BLaER1 treated with 17β-estradiol and CSF1 and Interleukin-3, amounts not matched to agents 10 nM and 100 nM (cell line): ENCODE measurements at regions not wholly inside any gene's neighbourhood (a gene's known extent, or its start where the extent isn't known, plus 50 kb on each side); places are given as distances from the start of the nearest gene placed in this dataset.

ENCODE experiments used
- H3K27ac ChIP-seq, 11 experiments: shearing (Covaris generic); formaldehyde crosslinking; 2 replicates each; pipeline ENCODE4 v1.8.1; 2022
- H3K27me3 ChIP-seq, 11 experiments: shearing (Covaris generic); formaldehyde crosslinking; 2 replicates each; pipeline ENCODE4 v1.8.1; 2022
- H3K36me3 ChIP-seq, 11 experiments: shearing (Covaris generic); formaldehyde crosslinking; 2 replicates each; pipeline ENCODE4 v1.8.1; 2022
- H3K4me1 ChIP-seq, 10 experiments: shearing (Covaris generic); formaldehyde crosslinking; 2 replicates each; pipeline ENCODE4 v1.8.1; 2022
- H3K4me2 ChIP-seq, 11 experiments: shearing (Covaris generic); formaldehyde crosslinking; 2 replicates each; pipeline ENCODE4 v1.8.1; 2022
- H3K4me3 ChIP-seq, 10 experiments: shearing (Covaris generic); formaldehyde crosslinking; 2 replicates each; pipeline ENCODE4 v1.8.1; 2022
- H3K9ac ChIP-seq, 11 experiments: shearing (Covaris generic); formaldehyde crosslinking; 2 replicates each; pipeline ENCODE4 v1.8.1; 2022
- H3K9me3 ChIP-seq, 11 experiments: shearing (Covaris generic); formaldehyde crosslinking; replicated peaks in 1 of 11; 2 replicates each; pipeline ENCODE4 v1.8.1; 2022
- H4K20me1 ChIP-seq, 11 experiments: shearing (Covaris generic); formaldehyde crosslinking; 2 replicates each; pipeline ENCODE4 v1.8.1; 2022
- Cebpa-rat ChIP-seq, 11 experiments: shearing (Covaris generic); IDR thresholded peaks; 2 replicates each; pipeline ENCODE4 v1.8.1; 2022

- Histone ChIP-seq H3K4me1 (peaks cover 0 to 15% (median 12%) of the 10 kb centered on the region in 10 experiments; a peak in 13 of 20 replicates), H3K9me3 (no peaks in the 10 kb centered on the region; a peak in 1 of 22 replicates), H3K4me2 (no peak overlapping the region), H3K36me3 (no peaks in the 10 kb centered on the region), H3K9ac (no peak overlapping the region), H4K20me1 (no peaks in the 10 kb centered on the region), H3K27me3 (no peaks in the 10 kb centered on the region), H3K27ac (no peak overlapping the region), H3K4me3 (no peak overlapping the region)
- no peak for TF ChIP-seq Cebpa-rat (IDR thresholded peaks at IDR 0.05)
These were observed 153.7 kb upstream of the KCNMB2 start for GRCh38 chr3:178382449-178383061.

DNA sequence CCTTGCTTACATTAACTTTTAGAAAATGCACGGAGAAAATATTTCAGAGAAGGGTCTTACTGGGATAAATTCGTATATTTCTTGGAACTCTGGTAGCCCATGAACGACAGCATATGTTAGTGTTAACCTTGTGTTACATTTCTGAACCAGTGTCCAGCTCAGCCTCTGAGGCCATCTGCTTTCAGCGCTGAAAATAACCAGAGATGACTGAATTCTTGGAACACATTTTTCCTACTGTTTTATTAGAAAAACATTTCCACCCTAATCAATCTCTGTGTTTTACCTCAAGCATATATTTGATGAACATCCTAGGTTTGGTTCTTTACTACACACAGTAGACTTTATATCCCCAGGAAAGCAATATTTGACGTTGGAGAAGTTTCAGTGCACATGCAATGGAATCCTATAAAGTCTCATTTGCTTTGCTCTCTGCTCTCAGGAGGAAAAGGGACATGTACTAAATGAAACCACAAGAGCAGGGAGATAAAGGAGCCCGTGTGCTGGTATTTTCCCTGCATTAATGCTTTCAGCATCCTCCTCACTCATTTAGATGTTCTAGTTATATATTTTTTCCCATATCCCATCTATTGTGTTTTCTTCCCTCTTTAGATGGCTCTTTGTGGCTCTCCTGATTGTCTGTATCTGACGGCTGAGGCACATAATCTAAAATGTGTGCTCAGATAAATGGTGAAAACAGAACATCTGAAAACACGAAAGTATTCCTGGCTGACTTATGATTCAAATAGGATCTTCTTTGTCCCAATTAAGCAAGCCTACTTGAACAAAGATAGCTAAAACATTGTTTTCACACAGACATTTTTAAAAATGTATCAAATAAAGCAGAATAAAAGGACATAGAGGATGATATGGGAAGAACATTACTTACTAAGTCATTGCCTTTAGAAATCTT is 151.7 kb upstream of the KCNMB2 start:
- H3K9ac ChIP-seq: peak overlapping the region in 3 of 11 experiments; percentile 10 to 42 (median 27); a peak in 2 of 22 replicates
- H3K27ac ChIP-seq: no peak overlapping the region
- no peaks in the 10 kb centered on the region for H3K9me3 ChIP-seq
- H4K20me1 ChIP-seq: no peaks in the 10 kb centered on the region
- TF ChIP-seq Cebpa-rat (IDR thresholded peaks at IDR 0.05): no peak
- H3K36me3 ChIP-seq: no peaks in the 10 kb centered on the region
- peak overlapping the region in 6 of 11 experiments; percentile 32 to 41 (median 34); a peak in 10 of 22 replicates for H3K4me2 ChIP-seq
- peaks cover 0 to 15% (median 12%) of the 10 kb centered on the region in 10 experiments; a peak in 13 of 20 replicates for H3K4me1 ChIP-seq
- H3K4me3 ChIP-seq: no peak overlapping the region
- no peaks in the 10 kb centered on the region for H3K27me3 ChIP-seq

DNA sequence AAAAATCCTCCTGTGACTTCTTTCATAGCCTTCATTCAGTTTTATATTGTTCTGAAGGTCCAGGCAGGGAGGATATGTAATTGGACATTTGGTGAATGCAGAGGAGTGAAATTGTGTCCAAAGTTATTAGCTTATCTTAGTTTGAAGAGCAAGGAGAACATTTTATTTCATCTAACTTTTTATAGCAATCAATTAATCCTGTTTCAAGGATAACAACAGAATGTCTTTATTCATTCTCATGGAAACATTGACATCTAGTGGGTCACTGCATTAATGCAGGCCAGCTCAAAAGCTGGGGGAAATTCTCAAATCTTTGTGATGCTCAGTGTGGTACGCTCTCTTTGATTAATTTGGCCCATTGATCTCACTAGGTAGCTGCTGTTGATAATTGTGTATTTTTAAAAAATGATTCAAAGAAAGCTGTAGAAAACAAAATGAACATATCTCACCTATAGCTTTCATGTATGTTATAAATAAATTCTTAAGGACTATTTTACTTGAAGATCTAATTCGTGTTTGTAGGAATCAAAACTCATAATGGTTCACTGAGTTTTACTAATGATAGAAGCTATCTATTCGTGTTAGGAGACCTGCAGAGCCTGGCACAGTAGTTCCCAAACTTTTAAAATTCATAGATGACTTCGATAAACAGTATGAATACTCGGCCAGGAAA is 150.8 kb upstream of the KCNMB2 start:
- no peak for TF ChIP-seq Cebpa-rat (IDR thresholded peaks at IDR 0.05)
- Histone ChIP-seq H4K20me1 (no peaks in the 10 kb centered on the region), H3K9ac (peak overlapping the region in 1 of 11 experiments; percentile 27; a peak in 1 of 22 replicates), H3K4me2 (peak overlapping the region in 6 of 11 experiments; percentile 32 to 41 (median 34); a peak in 9 of 22 replicates), H3K27me3 (no peaks in the 10 kb centered on the region), H3K4me3 (no peak overlapping the region), H3K4me1 (peaks cover 0 to 15% (median 12%) of the 10 kb centered on the region in 10 experiments; a peak in 13 of 20 replicates), H3K27ac (no peak overlapping the region), H3K9me3 (no peaks in the 10 kb centered on the region), H3K36me3 (no peaks in the 10 kb centered on the region)

DNA sequence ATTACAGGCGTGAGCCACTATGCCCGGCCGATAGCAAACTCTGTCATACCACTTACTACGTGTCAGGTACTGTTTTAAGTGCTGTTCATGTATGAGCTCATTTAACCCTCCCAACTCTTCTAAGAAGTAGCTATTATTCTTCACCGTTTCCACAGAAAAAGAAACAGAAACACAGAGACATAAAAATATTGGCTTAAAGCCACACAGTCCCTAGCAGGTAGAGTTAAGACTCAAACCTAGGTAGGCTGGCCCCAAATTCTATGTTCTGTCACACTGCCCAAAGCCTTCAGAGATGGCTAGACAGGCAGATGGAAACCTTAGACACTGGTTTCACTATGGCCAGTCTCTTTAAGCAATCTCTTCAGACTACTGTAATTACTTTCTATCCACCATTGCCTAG is 149.8 kb upstream of the KCNMB2 start:
- H3K36me3 ChIP-seq: no peaks in the 10 kb centered on the region
- TF ChIP-seq Cebpa-rat (IDR thresholded peaks at IDR 0.05): no peak
- no peak overlapping the region for H3K27ac ChIP-seq

GRCh38 chr3:178386880-178387279 is 149.4 kb upstream of the KCNMB2 start:
- TF ChIP-seq Cebpa-rat (IDR thresholded peaks at IDR 0.05): no peak
- no peaks in the 10 kb centered on the region; a peak in 1 of 22 replicates for H3K27me3 ChIP-seq
- H3K9ac ChIP-seq: no peak overlapping the region
- H3K4me1 ChIP-seq: peaks cover 0 to 15% (median 12%) of the 10 kb centered on the region in 10 experiments; a peak in 13 of 20 replicates
- no peak overlapping the region for H3K4me2 ChIP-seq
- H3K36me3 ChIP-seq: no peaks in the 10 kb centered on the region
- no peak overlapping the region for H3K4me3 ChIP-seq
- H3K9me3 ChIP-seq: no peaks in the 10 kb centered on the region
- no peaks in the 10 kb centered on the region for H4K20me1 ChIP-seq
- H3K27ac ChIP-seq: no peak overlapping the region

More for the DNA sequence above, 149.8 kb upstream of the KCNMB2 start:
- H3K4me3 ChIP-seq: no peak overlapping the region
- H3K4me1 ChIP-seq: peaks cover 0 to 15% (median 12%) of the 10 kb centered on the region in 10 experiments; a peak in 13 of 20 replicates
- no peak overlapping the region for H3K9ac ChIP-seq
- no peaks in the 10 kb centered on the region for H4K20me1 ChIP-seq
- no peaks in the 10 kb centered on the region; a peak in 1 of 22 replicates for H3K27me3 ChIP-seq
- H3K9me3 ChIP-seq: no peaks in the 10 kb centered on the region
- no peak overlapping the region for H3K4me2 ChIP-seq

DNA sequence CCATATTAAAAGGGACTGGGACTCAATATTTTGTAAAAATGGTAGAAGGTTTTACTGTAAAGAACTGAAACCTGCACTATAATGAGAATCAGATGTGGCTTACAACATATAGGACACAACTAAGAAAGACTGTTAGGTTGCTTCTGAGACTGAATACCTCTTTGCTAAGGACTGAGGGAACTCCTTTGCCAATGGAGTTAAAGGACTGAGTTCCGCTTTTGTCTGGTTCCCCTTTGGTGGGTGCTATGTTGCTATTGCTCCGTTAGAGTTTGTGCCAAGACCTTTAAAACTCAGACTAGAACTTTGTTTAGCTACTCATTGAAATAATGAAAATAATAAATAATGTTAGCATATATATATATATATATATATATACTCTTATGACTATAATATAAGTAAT is 147.8 kb upstream of the KCNMB2 start:
- Histone ChIP-seq H3K4me1 (peaks cover 0 to 15% (median 12%) of the 10 kb centered on the region in 10 experiments; a peak in 13 of 20 replicates), H3K9me3 (no peaks in the 10 kb centered on the region), H3K36me3 (no peaks in the 10 kb centered on the region), H3K27ac (no peak overlapping the region), H4K20me1 (no peaks in the 10 kb centered on the region), H3K4me2 (no peak overlapping the region), H3K4me3 (no peak overlapping the region), H3K9ac (no peak overlapping the region), H3K27me3 (no peaks in the 10 kb centered on the region; a peak in 1 of 22 replicates)
- no peak for TF ChIP-seq Cebpa-rat (IDR thresholded peaks at IDR 0.05)

GRCh38 chr3:178389258-178389657 is 147.0 kb upstream of the KCNMB2 start:
- Histone ChIP-seq H3K36me3 (no peaks in the 10 kb centered on the region), H3K27me3 (no peaks in the 10 kb centered on the region; a peak in 1 of 22 replicates), H4K20me1 (no peaks in the 10 kb centered on the region), H3K4me3 (no peak overlapping the region), H3K9ac (no peak overlapping the region), H3K4me2 (no peak overlapping the region), H3K4me1 (peaks cover 0 to 11% (median 9%) of the 10 kb centered on the region in 10 experiments; a peak in 13 of 20 replicates), H3K27ac (no peak overlapping the region), H3K9me3 (no peaks in the 10 kb centered on the region)
- TF ChIP-seq Cebpa-rat (IDR thresholded peaks at IDR 0.05): no peak

DNA sequence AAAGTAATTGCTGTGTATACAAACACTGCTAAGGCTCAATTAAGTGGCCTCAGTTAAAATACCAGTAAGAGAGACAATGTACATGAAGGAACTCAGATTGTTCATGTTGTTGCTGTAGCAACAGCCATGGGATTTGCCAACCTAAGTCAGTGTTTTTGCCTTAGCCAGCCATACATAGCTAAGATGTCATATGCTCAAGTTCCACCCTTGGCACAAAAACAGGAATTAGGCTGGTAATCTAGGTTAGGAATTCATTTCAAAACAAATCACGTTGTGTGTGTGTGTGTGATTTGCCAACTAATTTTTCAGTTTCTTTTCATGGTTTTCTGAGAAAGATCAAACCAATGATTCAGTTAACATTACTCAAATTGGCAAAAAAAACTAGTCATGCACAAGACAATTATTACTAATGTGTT is 143.7 kb upstream of the KCNMB2 start:
- Histone ChIP-seq H3K36me3 (no peaks in the 10 kb centered on the region), H3K9me3 (no peaks in the 10 kb centered on the region), H3K27ac (no peak overlapping the region), H3K4me3 (no peak overlapping the region), H3K27me3 (no peaks in the 10 kb centered on the region; a peak in 1 of 22 replicates), H3K9ac (no peak overlapping the region), H3K4me2 (no peak overlapping the region), H3K4me1 (no peaks in the 10 kb centered on the region), H4K20me1 (no peaks in the 10 kb centered on the region)
- no peak for TF ChIP-seq Cebpa-rat (IDR thresholded peaks at IDR 0.05)

DNA sequence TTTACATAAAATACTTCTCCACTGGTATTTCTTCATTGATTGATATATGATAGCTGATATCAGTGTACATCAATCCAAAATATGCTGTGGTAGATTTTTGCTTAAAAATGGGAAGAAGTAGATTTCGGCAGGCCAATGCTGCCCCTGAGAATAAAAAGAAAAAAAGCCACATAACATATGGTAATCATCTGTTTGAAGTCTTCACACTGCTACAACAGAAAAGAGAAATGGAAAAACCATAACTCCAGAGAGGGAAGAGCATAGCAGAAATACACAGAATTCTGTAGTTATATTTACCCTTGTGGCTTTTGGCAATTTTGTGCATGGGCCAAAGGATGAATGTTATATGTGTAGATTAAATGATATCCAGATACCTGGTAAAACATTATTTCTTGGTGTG is 143.1 kb upstream of the KCNMB2 start:
- Histone ChIP-seq H3K4me3 (no peak overlapping the region), H3K36me3 (no peaks in the 10 kb centered on the region), H3K27me3 (no peaks in the 10 kb centered on the region; a peak in 1 of 22 replicates), H3K27ac (no peak overlapping the region), H3K4me1 (no peaks in the 10 kb centered on the region), H3K9me3 (no peaks in the 10 kb centered on the region), H3K9ac (no peak overlapping the region), H3K4me2 (no peak overlapping the region), H4K20me1 (no peaks in the 10 kb centered on the region)
- no peak for TF ChIP-seq Cebpa-rat (IDR thresholded peaks at IDR 0.05)
